Upper lobe of right lung (tissue), 1 donor: ENCODE measurements at regions not wholly inside any gene's neighbourhood (a gene's known extent, or its start where the extent isn't known, plus 50 kb on each side); places are given as distances from the start of the nearest gene placed in this dataset.

Source experiments
- ATAC-seq: fragments of 200-7000 bp; cut with Tn5 transposase; one replicate; pipeline ENCODE4 v1.9.1; 2020; ENCODE audit warnings: mild to moderate bottlenecking, moderate library complexity
- DNase-seq: peaks from one replicate; pipeline ENCODE4 v3.0.0-alpha.2; 2020
- H3K27ac ChIP-seq: fragments of 200-600 bp; one replicate; pipeline ENCODE4 v1.8.0; 2022
- H3K27me3 ChIP-seq: fragments of 200-600 bp; one replicate; pipeline ENCODE4 v1.8.0; 2022; ENCODE audit warnings: mild to moderate bottlenecking
- H3K36me3 ChIP-seq: fragments of 200-600 bp; one replicate; pipeline ENCODE4 v1.8.0; 2022
- H3K4me1 ChIP-seq: fragments of 200-600 bp; one replicate; pipeline ENCODE4 v1.8.0; 2022
- H3K4me3 ChIP-seq: fragments of 200-600 bp; one replicate; pipeline ENCODE4 v1.8.0; 2022; ENCODE audit warnings: mild to moderate bottlenecking
- H3K9me3 ChIP-seq: fragments of 200-600 bp; one replicate; pipeline ENCODE4 v1.8.0; 2022
- CTCF ChIP-seq: fragments of 200-600 bp; IDR thresholded peaks from one replicate; pipeline ENCODE4 v1.8.0; 2022; ENCODE audit warnings: antibody characterized with exemption
- intact Hi-C: fragments of 100-400 bp; cut with DNase I; formaldehyde crosslinking; loops from one replicate; pipeline ENCODE4 v1.11.0; 2022
- donor health status: DM: no; HTN: yes; CAD: no; lungs with severe emphysema.

GRCh38 chr2:236343400-236344161 is 79.4 kb upstream of the ASB18 start:
- peak; percentile 80 for TF ChIP-seq CTCF
- Histone ChIP-seq H3K9me3 (no peaks in the 10 kb centered on the region), H3K27ac (no peak overlapping the region), H3K27me3 (no peaks in the 10 kb centered on the region), H3K4me1 (peaks cover 5% of the 10 kb centered on the region), H3K4me3 (no peak overlapping the region), H3K36me3 (no peaks in the 10 kb centered on the region)
- no peak for DNase-seq
- peak; percentile 50 for ATAC-seq
- intact Hi-C loops, result no loop called here

- no peak for TF ChIP-seq CTCF
- intact Hi-C loops, result no loop called here
- Histone ChIP-seq H3K27me3 (no peaks in the 10 kb centered on the region), H3K4me3 (no peak overlapping the region), H3K27ac (no peak overlapping the region), H3K4me1 (no peaks in the 10 kb centered on the region), H3K36me3 (no peaks in the 10 kb centered on the region), H3K9me3 (no peaks in the 10 kb centered on the region)
- no peak for ATAC-seq
- no peak for DNase-seq
Observed at GRCh38 chr2:236344446-236344845, 80.2 kb upstream of the ASB18 start.

- DNase-seq (no peak), ATAC-seq (no peak)
- intact Hi-C loops, result no loop called here
- no peaks in the 10 kb centered on the region for H3K4me1 ChIP-seq
- no peaks in the 10 kb centered on the region for H3K9me3 ChIP-seq
- H3K4me3 ChIP-seq, result no peak overlapping the region
- H3K27ac ChIP-seq, result no peak overlapping the region
- no peaks in the 10 kb centered on the region for H3K27me3 ChIP-seq
- no peak for TF ChIP-seq CTCF
- H3K36me3 ChIP-seq, result no peaks in the 10 kb centered on the region
Observed at GRCh38 chr2:236345081-236345714, 81.0 kb upstream of the ASB18 start.

GRCh38 chr2:236346366-236346765 is 82.2 kb upstream of the ASB18 start:
- intact Hi-C loops, result no loop called here

GRCh38 chr2:236348279-236348678 is 84.1 kb upstream of the ASB18 start:
- H3K4me3 ChIP-seq, result no peak overlapping the region
- no peak for ATAC-seq
- H3K27me3 ChIP-seq, result no peaks in the 10 kb centered on the region
- H3K4me1 ChIP-seq, result no peaks in the 10 kb centered on the region
- no peak for TF ChIP-seq CTCF
- DNase-seq, result no peak
- H3K27ac ChIP-seq, result no peak overlapping the region
- H3K36me3 ChIP-seq, result no peaks in the 10 kb centered on the region
- no peaks in the 10 kb centered on the region for H3K9me3 ChIP-seq
- intact Hi-C loops, result no loop called here

More at GRCh38 chr2:236346366-236346765, 82.2 kb upstream of the ASB18 start:
- Histone ChIP-seq H3K4me1 (no peaks in the 10 kb centered on the region), H3K36me3 (no peaks in the 10 kb centered on the region), H3K27me3 (no peaks in the 10 kb centered on the region), H3K4me3 (no peak overlapping the region), H3K27ac (no peak overlapping the region), H3K9me3 (no peaks in the 10 kb centered on the region)
- ATAC-seq, result no peak
- no peak for DNase-seq
- TF ChIP-seq CTCF, result no peak
